Testis (tissue), 2 donors: ENCODE measurements at regions not wholly inside any gene's neighbourhood (a gene's known extent, or its start where the extent isn't known, plus 50 kb on each side); places are given as distances from the start of the nearest gene placed in this dataset.
A peak's percentile ranks its signal among the peaks of the same experiment; 100 is the strongest.

Experiments
- DNase-seq: peaks from one replicate; pipeline ENCODE4 v3.0.0-alpha.2; 2019
- H3K27ac ChIP-seq, 2 donors: fragments of 200-600 bp; sonication (generic); one replicate each; pipeline ENCODE4 v1.5.1; 2019
- H3K27me3 ChIP-seq: fragments of 200-600 bp; sonication (generic); one replicate; pipeline ENCODE4 v1.5.1; 2019
- H3K36me3 ChIP-seq: fragments of 200-600 bp; sonication (generic); one replicate; pipeline ENCODE4 v1.5.1; 2017; ENCODE audit warnings: low read depth; ENCODE audit errors: missing control alignments
- H3K4me1 ChIP-seq: fragments of 200-600 bp; sonication (generic); one replicate; pipeline ENCODE4 v1.5.1; 2019
- H3K4me3 ChIP-seq, 2 donors: fragments of 200-600 bp; sonication (generic); one replicate each; pipeline ENCODE4 v1.5.1; 2017 to 2019
- H3K9me3 ChIP-seq: fragments of 200-600 bp; sonication (generic); one replicate; pipeline ENCODE4 v1.5.1; 2017
- POLR2A ChIP-seq: fragments of 450-650 bp; IDR thresholded peaks from one replicate; pipeline ENCODE4 v1.6.1; 2017; ENCODE audit warnings: antibody characterized with exemption, mild to moderate bottlenecking, moderate library complexity
- WGBS, 2 donors: methylation state at CpG; one replicate each; pipeline ENCODE4 v1.1.5; 2018; 5-methylcytosine and 5-hydroxymethylcytosine counted together
- intact Hi-C: fragments of 100-400 bp; cut with DNase I; formaldehyde crosslinking; loops from one replicate; pipeline ENCODE4 v1.15.1; 2023; ENCODE audit warnings: low total_unique reads
- TF ChIP-seq, protein P1 (sequence below), 3 experiments: fragments of 450-650 bp in 2 of 3; fragments of 200-600 bp in 1 of 3; sonication (generic) in 1 of 3; IDR thresholded peaks; one replicate each; pipeline ENCODE4 v1.5.1; 2016 to 2019; ENCODE audit warnings: antibody characterized with exemption in 3 of 3, mild to moderate bottlenecking in 2 of 3, moderate library complexity in 1 of 3

DNA sequence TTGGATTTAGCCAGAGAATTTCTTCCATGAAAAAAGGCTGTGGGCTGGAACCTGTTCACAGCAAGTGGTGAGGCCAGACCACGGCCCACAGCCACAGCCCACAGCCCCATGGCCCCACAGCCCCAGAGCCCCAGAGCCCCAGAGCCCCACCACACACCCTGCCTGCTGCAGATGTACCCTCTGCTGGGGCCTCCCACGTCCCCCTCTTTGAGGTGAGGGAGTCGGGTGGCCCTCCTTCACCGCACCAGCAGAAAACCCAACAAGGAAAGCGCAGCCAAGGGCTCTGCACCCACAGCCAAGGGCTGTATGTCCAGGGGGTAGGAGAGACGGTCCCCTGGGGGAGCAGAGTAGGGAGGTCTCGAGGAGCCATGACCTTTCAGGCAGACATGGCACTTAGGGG is 327.5 kb upstream of the DIO3 start:
- no peaks in the 10 kb centered on the region for H3K9me3 ChIP-seq
- H3K36me3 ChIP-seq: no peaks in the 10 kb centered on the region
- no peak overlapping the region for H3K27ac ChIP-seq
- H3K27me3 ChIP-seq: no peaks in the 10 kb centered on the region
- no peak for DNase-seq
- H3K4me3 ChIP-seq: no peak overlapping the region
- WGBS, 2 donors: 90 to 95% methylated on average over 7 of the region's 7 CpGs
- intact Hi-C loops: no loop called here
- TF ChIP-seq POLR2A: no peak
- TF ChIP-seq, protein P1, sequence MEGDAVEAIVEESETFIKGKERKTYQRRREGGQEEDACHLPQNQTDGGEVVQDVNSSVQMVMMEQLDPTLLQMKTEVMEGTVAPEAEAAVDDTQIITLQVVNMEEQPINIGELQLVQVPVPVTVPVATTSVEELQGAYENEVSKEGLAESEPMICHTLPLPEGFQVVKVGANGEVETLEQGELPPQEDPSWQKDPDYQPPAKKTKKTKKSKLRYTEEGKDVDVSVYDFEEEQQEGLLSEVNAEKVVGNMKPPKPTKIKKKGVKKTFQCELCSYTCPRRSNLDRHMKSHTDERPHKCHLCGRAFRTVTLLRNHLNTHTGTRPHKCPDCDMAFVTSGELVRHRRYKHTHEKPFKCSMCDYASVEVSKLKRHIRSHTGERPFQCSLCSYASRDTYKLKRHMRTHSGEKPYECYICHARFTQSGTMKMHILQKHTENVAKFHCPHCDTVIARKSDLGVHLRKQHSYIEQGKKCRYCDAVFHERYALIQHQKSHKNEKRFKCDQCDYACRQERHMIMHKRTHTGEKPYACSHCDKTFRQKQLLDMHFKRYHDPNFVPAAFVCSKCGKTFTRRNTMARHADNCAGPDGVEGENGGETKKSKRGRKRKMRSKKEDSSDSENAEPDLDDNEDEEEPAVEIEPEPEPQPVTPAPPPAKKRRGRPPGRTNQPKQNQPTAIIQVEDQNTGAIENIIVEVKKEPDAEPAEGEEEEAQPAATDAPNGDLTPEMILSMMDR (IDR thresholded peaks at IDR 0.05): no peak
- no peaks in the 10 kb centered on the region for H3K4me1 ChIP-seq

DNA sequence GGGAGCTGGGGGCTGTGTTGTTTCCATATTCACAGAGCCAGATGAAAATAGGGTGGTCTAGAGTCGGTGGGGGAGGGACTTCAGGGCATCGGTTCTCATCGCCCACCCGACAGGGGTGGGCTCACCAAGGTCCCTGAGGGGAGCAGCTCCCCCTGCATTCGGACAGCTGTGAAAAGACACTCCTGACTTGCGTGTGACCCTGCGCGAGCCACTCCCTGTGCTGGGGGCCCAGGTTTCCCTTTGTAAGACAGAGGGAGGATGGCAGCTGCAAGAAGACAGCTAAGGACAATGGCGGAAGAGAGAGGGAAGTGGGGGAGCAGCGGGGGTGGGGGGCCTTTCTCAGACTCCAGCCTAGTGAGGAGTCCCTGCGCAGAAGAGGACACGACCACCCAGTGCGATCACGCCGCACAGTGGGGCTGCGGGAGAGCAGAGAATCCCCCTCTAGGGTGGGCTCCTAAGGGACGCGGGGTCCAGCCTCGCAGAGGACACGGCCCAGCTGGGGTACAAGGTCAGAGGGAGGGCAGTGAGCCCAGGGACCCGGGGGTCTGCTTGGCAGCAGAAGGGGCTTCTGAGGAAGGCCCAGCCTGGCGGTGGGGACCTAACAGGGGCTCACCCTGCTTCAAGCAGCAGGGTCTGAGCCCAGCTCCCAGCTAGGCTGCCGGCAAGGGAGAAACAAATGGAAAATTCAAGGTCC is 326.9 kb upstream of the DIO3 start:
- intact Hi-C loops: no loop called here
- Histone ChIP-seq H3K9me3 (no peaks in the 10 kb centered on the region), H3K27me3 (no peaks in the 10 kb centered on the region), H3K4me3 (no peak overlapping the region), H3K4me1 (no peaks in the 10 kb centered on the region), H3K36me3 (no peaks in the 10 kb centered on the region), H3K27ac (no peak overlapping the region)
- WGBS, 2 donors: 71 to 76% methylated on average over 16 to 23 of the region's 23 CpGs
- DNase-seq: no peak
- no peak for TF ChIP-seq POLR2A
- TF ChIP-seq, protein P1 (IDR thresholded peaks at IDR 0.05): no peak

DNA sequence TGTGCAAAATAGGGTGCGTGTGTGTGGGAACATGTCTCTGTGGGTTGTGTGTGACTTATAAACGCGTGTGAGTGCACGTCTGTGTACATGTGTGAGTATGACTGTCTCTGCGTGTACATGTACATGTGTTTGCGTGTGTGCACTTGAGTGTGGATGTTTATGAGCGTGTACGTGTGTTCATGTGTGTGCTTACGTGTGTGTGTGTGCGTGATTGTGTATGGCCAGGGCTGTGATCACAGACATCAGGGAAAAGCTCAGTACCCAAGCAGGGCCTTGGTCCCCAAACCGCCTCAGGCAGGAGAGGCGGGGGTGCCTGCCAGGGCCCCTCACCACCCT is 326.3 kb upstream of the DIO3 start:
- Histone ChIP-seq H3K27me3 (no peaks in the 10 kb centered on the region), H3K27ac (no peak overlapping the region), H3K4me3 (no peak overlapping the region), H3K4me1 (no peaks in the 10 kb centered on the region), H3K36me3 (no peaks in the 10 kb centered on the region), H3K9me3 (no peaks in the 10 kb centered on the region)
- intact Hi-C loops: no loop called here
- 89 to 96% methylated on average over 10 to 12 of the region's 12 CpGs for WGBS, 2 donors
- TF ChIP-seq, protein P1 (IDR thresholded peaks at IDR 0.05): no peak
- no peak for TF ChIP-seq POLR2A
- DNase-seq: no peak

DNA sequence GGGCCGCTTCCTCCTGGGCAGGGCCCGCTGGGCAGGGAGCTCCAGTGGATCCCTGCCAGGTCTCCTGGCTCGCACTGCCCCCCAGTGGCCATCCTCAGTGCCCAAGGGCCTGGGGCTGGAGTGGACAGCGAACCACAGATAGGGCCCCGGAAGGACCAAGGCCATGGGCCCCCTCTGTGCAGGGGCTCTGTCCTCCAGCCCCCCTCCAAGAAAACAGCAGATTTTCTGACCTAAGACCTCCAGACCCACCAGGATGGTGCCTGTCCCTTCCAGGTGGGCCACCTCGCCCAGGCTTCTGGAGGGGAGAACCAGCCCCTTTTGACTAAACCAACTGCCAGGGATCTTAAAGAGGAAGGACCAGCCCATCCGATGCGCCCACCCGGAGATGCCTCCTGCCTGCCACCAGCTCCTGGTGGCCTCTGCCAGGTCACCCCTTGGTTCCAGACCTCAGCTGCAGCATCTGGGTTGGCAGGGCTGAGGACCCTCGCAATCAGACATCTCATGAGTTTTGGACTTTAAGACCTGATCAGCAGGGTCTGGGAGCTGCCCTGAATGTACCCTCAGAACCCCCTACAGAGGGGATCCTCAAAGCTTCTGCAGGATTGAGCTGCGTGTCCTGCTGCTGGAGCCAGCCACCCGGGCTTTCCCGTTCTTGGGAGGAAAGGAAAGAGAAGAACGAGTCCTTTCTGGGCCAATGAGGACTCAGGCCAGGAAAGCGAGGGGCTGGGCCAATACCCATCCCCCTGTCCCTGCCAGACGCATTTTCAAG is 325.8 kb upstream of the DIO3 start:
- TF ChIP-seq, protein P1 (IDR thresholded peaks at IDR 0.05): peak; percentile 50 to 56 (median 55)
- TF ChIP-seq POLR2A: no peak
- Histone ChIP-seq H3K27me3 (no peaks in the 10 kb centered on the region), H3K9me3 (no peaks in the 10 kb centered on the region), H3K4me1 (no peaks in the 10 kb centered on the region), H3K4me3 (no peak overlapping the region), H3K36me3 (no peaks in the 10 kb centered on the region), H3K27ac (no peak overlapping the region)
- DNase-seq: peak; percentile 64
- intact Hi-C loops: no loop called here
- WGBS, 2 donors: 76 to 94% methylated on average over 6 to 16 of the region's 16 CpGs
